Smooth muscle cell (in vitro differentiated cells): ENCODE measurements at regions not wholly inside any gene's neighbourhood (a gene's known extent, or its start where the extent isn't known, plus 50 kb on each side); places are given as distances from the start of the nearest gene placed in this dataset.
"Not testable (repeated sequence)": the region's sequence is repeated elsewhere in the genome, so short reads cannot be mapped to it uniquely, and the experiment has no call there.

Source experiments
- DNase-seq: peaks from one replicate; lab custom pipeline; 2025; ENCODE audit not compliant: unreplicated experiment; lab: John Stamatoyannopoulos, UW
- H2AFZ ChIP-seq: fragments of 200-600 bp; sonication (generic); 2 replicates; pipeline ENCODE4 v1.6.0; 2016; ENCODE audit warnings: antibody characterized with exemption, low read depth, mild to moderate bottlenecking
- H3F3A ChIP-seq: fragments of 200-600 bp; sonication (generic); 2 replicates; pipeline ENCODE4 v1.6.0; 2017; ENCODE audit warnings: antibody characterized with exemption, low read depth
- H3K27ac ChIP-seq: fragments of 200-600 bp; sonication (generic); 2 replicates; pipeline ENCODE4 v1.5.1; 2016; ENCODE audit warnings: low read depth, mild to moderate bottlenecking
- H3K27me3 ChIP-seq: fragments of 200-600 bp; sonication (generic); 2 replicates; pipeline ENCODE4 v1.6.1; 2016; ENCODE audit warnings: low read depth, mild to moderate bottlenecking
- H3K36me3 ChIP-seq: fragments of 200-600 bp; sonication (generic); 2 replicates; pipeline ENCODE4 v1.5.1; 2016; ENCODE audit warnings: low read depth
- H3K4me1 ChIP-seq: fragments of 200-600 bp; sonication (generic); 2 replicates; pipeline ENCODE4 v1.5.1; 2016; ENCODE audit warnings: low read depth
- H3K4me2 ChIP-seq: fragments of 200-600 bp; sonication (generic); 2 replicates; pipeline ENCODE4 v1.6.0; 2016; ENCODE audit warnings: mild to moderate bottlenecking
- H3K4me3 ChIP-seq: fragments of 200-600 bp; sonication (generic); 2 replicates; pipeline ENCODE4 v1.5.1; 2016; ENCODE audit warnings: mild to moderate bottlenecking
- H3K79me2 ChIP-seq: fragments of 200-600 bp; sonication (generic); 2 replicates; pipeline ENCODE4 v1.6.0; 2016; ENCODE audit warnings: low read depth, mild to moderate bottlenecking
- H3K9ac ChIP-seq: fragments of 200-600 bp; sonication (generic); 2 replicates; pipeline ENCODE4 v1.6.0; 2016; ENCODE audit warnings: low read depth
- H3K9me3 ChIP-seq: fragments of 200-600 bp; sonication (generic); replicated peaks from 2 replicates; pipeline ENCODE4 v1.5.1; 2016; ENCODE audit warnings: low read depth
- H4K20me1 ChIP-seq: fragments of 200-600 bp; sonication (generic); 2 replicates; pipeline ENCODE4 v1.6.0; 2016; ENCODE audit warnings: low read depth
- WGBS: methylation state at CpG from one replicate; pipeline ENCODE4 v1.1.7; 2016; ENCODE audit warnings: low lambda C conversion rate; 5-methylcytosine and 5-hydroxymethylcytosine counted together
- TF ChIP-seq, protein P1 (sequence below): fragments of 200-600 bp; sonication (generic); IDR thresholded peaks from 2 replicates; pipeline ENCODE4 v1.5.1; 2017; ENCODE audit warnings: borderline replicate concordance, mild to moderate bottlenecking, antibody characterized with exemption; ENCODE audit not compliant: insufficient read depth, poor library complexity, severe bottlenecking

DNA sequence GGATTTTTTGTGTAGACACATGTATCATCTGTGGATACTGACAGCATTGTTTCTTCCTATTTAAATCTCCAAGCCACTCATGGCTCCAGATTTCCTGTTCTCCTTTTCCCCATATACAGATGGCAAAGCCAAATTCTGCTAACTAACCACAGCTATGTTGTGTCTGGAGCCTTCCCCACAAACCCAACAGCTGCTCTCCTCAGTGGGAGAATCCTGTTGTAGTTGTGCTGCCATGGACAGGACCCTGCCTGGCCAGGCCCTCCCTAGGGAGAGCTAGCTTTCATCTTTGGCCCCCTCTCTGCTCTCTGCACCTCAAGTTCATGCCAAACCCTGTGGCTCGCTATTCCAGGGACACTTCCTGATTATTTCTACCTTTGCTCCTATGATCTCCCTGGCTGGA lies 106.4 kb upstream of the CCDC90B start:
- H3K4me1 ChIP-seq, result no peaks in the 10 kb centered on the region
- H3K4me3 ChIP-seq, result no peak overlapping the region
- H3K27me3 ChIP-seq, result no peaks in the 10 kb centered on the region
- H2AFZ ChIP-seq, result no peak overlapping the region
- no peak overlapping the region for H3K27ac ChIP-seq
- DNase-seq, result no peak
- 100% methylated on average over 1 of the region's 1 CpG for WGBS
- H3K9ac ChIP-seq, result no peak overlapping the region
- H3K9me3 ChIP-seq, result no peaks in the 10 kb centered on the region
- no peaks in the 10 kb centered on the region for H3K79me2 ChIP-seq
- H3K36me3 ChIP-seq, result no peaks in the 10 kb centered on the region
- TF ChIP-seq, protein P1, sequence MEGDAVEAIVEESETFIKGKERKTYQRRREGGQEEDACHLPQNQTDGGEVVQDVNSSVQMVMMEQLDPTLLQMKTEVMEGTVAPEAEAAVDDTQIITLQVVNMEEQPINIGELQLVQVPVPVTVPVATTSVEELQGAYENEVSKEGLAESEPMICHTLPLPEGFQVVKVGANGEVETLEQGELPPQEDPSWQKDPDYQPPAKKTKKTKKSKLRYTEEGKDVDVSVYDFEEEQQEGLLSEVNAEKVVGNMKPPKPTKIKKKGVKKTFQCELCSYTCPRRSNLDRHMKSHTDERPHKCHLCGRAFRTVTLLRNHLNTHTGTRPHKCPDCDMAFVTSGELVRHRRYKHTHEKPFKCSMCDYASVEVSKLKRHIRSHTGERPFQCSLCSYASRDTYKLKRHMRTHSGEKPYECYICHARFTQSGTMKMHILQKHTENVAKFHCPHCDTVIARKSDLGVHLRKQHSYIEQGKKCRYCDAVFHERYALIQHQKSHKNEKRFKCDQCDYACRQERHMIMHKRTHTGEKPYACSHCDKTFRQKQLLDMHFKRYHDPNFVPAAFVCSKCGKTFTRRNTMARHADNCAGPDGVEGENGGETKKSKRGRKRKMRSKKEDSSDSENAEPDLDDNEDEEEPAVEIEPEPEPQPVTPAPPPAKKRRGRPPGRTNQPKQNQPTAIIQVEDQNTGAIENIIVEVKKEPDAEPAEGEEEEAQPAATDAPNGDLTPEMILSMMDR, result no peak
- no peaks in the 10 kb centered on the region for H3F3A ChIP-seq
- no peaks in the 10 kb centered on the region for H4K20me1 ChIP-seq
- H3K4me2 ChIP-seq, result no peak overlapping the region

DNA sequence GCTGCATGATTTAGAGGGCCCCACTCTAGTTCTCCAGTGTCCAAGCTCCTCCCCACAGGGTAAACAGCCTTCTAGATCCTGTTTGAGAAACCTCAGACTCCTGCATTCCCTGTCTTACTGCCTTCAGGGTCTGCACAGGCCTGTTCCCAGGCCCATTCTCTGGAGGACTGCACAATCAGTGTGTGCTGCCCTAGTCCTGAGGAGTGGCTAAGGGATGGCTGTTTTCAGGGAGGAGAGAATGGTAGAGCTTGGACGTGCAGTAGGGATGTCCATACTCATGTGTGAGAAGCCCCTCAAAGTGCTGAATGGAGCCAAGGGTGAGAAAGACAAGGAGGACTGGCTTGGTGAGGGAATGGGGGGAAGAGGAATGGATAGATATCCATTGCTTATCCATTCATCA lies 103.8 kb upstream of the CCDC90B start:
- Histone ChIP-seq H3K27ac (no peak overlapping the region), H3K9ac (no peak overlapping the region), H3K9me3 (no peaks in the 10 kb centered on the region), H3K4me1 (no peaks in the 10 kb centered on the region), H3K27me3 (no peaks in the 10 kb centered on the region), H3K4me3 (no peak overlapping the region), H2AFZ (no peak overlapping the region), H3K4me2 (no peak overlapping the region), H4K20me1 (no peaks in the 10 kb centered on the region), H3K36me3 (no peaks in the 10 kb centered on the region), H3F3A (no peaks in the 10 kb centered on the region), H3K79me2 (no peaks in the 10 kb centered on the region)
- no peak for DNase-seq
- TF ChIP-seq, protein P1, result no peak
- 88% methylated on average over 1 of the region's 1 CpG for WGBS

DNA sequence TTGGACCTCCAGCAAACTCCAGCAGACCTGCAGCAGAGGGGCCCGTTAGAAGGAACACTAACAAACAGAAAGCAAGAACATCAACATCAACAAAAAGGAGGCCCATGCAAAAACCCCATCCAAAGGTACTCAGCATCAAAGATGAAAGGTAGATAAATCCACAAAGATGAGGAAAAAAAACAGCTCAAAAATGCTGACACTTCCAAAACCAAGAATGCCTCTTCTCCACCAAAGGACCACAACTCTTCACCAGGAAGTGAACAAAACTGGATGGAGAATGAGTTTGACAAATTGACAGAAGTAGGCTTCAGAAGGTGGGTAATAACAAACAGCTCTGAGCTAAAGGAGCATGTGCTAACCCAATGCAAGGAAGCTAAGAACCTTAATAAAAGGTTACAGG lies 97.7 kb upstream of the CCDC90B start:
- DNase-seq, H3K4me2 ChIP-seq, H3K36me3 ChIP-seq, H3K9ac ChIP-seq, H3K27ac ChIP-seq, H3K4me1 ChIP-seq, H4K20me1 ChIP-seq, H3K9me3 ChIP-seq, H3K79me2 ChIP-seq, H3K4me3 ChIP-seq, H3F3A ChIP-seq, H3K27me3 ChIP-seq, H2AFZ ChIP-seq: not testable (repeated sequence)
- 82% methylated on average over 1 of the region's 1 CpG for WGBS

DNA sequence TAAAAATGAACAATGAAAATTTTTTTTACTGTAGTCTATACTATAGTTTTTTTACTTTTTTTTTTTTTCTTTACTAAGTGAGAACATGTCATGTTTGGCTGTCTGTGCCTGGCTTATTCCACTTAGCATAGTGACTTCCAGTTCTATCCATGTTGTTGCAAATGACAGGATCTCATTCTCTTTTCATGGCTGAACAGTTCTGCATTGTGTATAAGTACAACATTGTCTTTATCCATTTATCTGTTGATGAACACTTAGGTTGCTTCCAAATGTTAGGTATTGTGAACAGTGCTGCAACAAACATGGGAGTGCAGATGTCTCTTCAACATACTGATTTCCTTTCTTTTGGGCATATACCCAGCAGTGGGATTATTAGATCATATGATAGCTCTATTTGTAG lies 88.1 kb upstream of the CCDC90B start:
- H3K27ac ChIP-seq, result no peak overlapping the region
- no peak for DNase-seq
- H3K9me3 ChIP-seq, result no peaks in the 10 kb centered on the region
- no peak overlapping the region for H3K9ac ChIP-seq
- no peak overlapping the region for H2AFZ ChIP-seq
- H4K20me1 ChIP-seq, result no peaks in the 10 kb centered on the region
- no peaks in the 10 kb centered on the region for H3K36me3 ChIP-seq
- H3K4me3 ChIP-seq, result no peak overlapping the region
- no peaks in the 10 kb centered on the region for H3F3A ChIP-seq
- H3K27me3 ChIP-seq, result no peaks in the 10 kb centered on the region
- no peaks in the 10 kb centered on the region for H3K79me2 ChIP-seq
- H3K4me2 ChIP-seq, result no peak overlapping the region
- H3K4me1 ChIP-seq, result no peaks in the 10 kb centered on the region
- TF ChIP-seq, protein P1, result no peak
